NCI-H2107 treated with DMSO at 0.1 percent for 48 hours (cell line): ENCODE measurements at regions not wholly inside any gene's neighbourhood (a gene's known extent, or its start where the extent isn't known, plus 50 kb on each side); places are given as distances from the start of the nearest gene placed in this dataset.
"Not testable (repeated sequence)": the region's sequence is repeated elsewhere in the genome, so short reads cannot be mapped to it uniquely, and the experiment has no call there.

Experiments
- DNase-seq: peaks from one replicate; lab custom pipeline; 2025; ENCODE audit not compliant: unreplicated experiment; lab: John Stamatoyannopoulos, UW

GRCh38 chr2:114128725-114129124 is 238.8 kb downstream of the ACTR3 start:
- DNase-seq = peak; percentile 48

GRCh38 chr2:114132050-114132449 is 242.2 kb downstream of the ACTR3 start:
- DNase-seq = not testable (repeated sequence)

DNA sequence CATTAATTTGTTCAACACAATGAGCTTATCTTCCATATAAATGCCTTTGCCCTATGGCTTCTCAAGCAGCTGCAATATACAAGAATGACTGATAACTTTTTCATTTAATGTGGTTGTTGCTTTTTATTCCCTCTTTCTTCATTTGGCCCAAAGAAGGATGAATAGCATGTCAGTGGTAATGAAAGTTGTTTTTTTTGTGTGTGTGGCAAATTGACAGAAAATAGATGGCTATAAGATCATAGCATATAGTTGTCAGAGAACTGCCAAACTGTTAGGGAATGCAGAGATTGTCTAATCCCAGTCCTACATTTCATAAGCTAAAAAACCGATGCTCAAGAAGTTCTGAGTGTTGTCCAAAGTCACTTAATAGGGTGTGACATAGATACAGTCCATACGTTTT is 244.3 kb downstream of the ACTR3 start:
- DNase-seq = no peak

- DNase-seq = no peak
These were observed 249.7 kb downstream of the ACTR3 start for GRCh38 chr2:114139542-114139941.

GRCh38 chr2:114156366-114157056 is 266.6 kb downstream of the ACTR3 start:
- no peak for DNase-seq

GRCh38 chr2:114157057-114157385 is 267.1 kb downstream of the ACTR3 start:
- DNase-seq = no peak

- no peak for DNase-seq
These were observed 270.5 kb downstream of the ACTR3 start for GRCh38 chr2:114160263-114160981.

DNA sequence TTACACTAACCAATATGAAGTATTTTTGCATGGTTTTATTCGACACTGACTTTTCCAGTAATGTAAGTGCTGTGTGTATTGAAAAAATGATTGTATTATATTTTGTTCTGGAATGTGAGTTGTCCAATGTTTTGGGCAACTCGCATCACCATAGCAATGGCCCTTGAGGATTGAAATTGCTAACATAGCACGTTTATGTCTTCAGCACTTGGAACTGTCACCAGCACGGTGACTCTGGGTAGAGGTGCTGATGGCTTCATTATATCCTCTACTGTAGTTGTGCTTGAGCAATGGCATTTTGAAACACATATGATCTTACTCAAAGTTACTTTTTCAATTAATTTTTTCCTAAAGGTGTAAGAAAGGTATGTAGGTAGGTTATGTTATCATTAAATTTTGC is 271.5 kb downstream of the ACTR3 start:
- DNase-seq = no peak

DNA sequence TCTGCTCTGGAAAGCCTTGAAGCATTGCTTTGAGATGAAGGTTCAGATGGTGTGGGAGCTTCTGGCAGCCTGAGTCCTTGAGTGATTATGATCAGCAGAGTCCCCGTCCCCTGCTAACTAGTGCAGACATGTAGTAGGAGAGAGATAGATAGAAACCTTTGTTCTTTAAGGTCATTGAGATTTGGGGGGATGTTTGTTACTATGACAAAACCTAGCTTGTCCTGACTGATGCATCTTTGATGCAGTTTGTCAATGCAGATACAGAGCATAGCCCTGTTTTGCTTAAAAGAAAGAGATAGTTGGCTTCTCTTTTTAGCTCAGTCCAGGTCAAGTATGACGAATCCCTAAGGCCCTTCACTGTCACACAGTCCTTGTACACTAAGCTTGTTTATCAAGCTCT is 274.6 kb upstream of the DPP10 start:
- no peak for DNase-seq

DNA sequence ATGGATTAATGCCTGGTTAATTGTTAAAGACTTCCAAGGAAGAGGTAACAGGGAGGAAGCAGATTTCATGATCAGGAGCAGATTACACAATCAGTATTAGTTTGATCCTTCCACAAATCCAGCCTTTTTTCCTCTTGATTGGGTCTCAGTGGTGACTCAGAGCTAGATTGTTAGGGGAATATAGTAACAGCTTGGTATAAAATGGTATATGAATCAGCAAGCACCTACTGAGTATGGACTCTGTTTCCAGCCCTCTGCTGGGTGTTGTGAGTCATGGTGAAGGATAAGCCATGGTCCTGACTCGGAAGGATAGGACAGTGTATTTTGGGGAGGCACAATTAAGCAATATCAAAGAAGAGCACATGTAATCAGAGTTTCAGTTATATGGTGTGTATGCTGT is 272.4 kb upstream of the DPP10 start:
- no peak for DNase-seq

DNA sequence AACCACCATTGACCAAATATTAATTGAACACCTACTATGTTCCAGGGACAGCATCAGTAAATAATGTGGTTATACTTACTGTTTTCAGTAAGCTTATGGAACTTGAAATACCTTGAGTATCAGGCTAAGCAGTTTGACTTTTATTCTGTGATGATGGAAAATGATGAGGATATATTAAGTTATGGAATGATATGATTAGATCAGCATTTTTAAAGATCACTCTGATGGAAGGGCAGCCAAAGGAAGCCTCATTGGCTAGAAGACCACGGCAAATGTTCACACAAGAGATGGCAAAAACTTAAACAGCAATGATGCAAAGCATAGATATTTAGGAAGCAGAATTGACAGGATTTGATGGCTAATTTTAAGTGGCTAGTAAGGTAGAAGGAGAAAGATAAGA is 266.9 kb upstream of the DPP10 start:
- no peak for DNase-seq

GRCh38 chr2:114185501-114185900 is 256.9 kb upstream of the DPP10 start:
- no peak for DNase-seq

DNA sequence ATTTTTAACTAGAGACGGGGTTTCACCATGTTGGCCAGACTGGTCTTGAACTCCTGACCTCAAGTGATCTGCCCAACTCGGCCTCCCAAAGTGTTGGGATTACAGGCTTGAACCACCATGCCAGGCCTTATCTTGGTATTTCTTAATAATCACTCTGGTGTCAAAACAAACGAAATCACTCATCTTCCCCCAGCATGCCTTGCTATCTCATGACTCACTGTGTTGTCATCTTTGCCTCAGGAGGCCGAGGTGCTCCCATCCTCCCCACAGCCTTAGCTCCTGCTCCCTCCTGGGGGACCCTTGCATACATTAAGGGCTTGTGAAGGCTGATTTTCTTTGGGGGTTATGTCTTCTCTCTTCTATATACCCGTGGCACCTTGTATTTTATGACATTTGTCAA is 250.1 kb upstream of the DPP10 start:
- no peak for DNase-seq

DNA sequence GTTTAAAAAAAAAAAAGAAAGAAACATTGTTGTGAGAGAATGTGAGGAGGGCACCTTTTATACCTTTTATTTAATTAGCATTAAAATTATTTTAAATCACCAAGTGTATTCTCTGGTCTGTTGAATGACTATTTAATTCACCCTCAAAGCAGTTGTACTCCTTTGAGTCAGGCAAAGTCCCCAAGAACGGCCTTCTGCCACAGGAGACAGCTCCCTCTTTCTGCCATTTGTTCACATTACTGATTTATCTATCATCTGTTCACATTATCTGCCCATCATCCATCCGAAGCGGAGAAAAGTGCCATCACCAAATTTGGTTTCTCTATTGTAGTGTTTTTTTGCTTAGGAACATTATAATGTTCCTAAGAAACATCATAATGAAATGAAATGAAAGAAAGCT is 240.7 kb upstream of the DPP10 start:
- DNase-seq = no peak

GRCh38 chr2:114203679-114204078 is 238.8 kb upstream of the DPP10 start:
- DNase-seq = no peak

DNA sequence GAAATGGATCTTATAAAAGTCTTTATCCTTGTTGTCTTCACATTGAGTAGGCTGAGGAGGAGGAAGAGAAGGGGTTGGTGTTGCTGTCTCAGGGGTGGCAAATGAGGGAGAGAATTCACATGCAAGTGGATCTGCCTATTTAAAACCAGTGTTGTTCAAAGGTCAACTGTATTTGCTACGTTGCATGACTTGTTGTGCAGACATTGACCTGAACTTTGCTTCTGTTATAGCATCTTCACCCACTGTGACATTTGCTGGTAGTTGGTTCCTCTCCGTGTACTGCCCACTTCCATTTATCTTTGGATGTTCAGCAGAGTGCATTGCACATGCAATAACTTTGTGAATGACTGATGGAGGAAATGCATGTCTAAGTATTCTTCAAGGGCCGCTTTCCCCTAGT is 228.6 kb upstream of the DPP10 start:
- no peak for DNase-seq

DNA sequence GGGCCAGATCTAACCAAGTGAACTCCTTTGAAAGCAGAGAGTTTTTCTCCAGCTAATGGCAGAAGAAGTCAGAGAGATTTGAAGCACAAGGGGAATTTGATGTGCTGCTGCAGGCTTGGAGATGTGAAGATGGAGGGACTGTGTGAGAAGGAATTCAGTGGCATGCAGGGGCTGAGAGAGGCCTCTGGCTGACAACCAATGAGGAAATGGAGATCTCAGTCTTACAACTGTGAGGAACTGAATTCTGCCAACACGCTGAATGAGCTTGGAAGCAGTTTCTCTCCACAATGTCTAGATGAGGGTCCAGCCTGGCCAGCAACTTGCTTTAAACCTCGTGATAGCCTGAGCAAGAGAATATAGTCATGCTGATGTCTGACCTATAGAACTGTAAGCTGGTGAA is 224.1 kb upstream of the DPP10 start:
- no peak for DNase-seq

DNA sequence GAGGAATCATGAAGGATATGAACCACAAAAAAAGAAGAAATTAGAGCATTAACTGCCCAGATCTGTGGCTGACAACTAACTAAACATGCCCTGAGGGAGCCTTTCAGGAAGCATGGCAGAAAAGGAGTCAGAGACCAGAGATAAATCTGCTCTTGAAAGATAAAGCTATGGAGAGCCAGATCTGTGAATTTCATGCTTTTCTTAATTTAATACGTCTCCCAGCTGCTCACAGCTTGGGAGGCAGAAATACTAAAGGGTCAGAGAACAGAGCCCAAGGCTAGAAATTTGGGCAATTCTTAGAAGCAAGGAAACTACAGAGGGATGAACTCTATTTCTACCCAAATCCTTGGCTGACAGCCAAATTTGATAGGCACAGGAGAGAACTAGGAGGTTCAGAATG is 223.0 kb upstream of the DPP10 start:
- no peak for DNase-seq

- peak; percentile 82 for DNase-seq
These were observed 220.1 kb upstream of the DPP10 start for GRCh38 chr2:114222344-114222743.

- DNase-seq = no peak
These were observed 210.5 kb upstream of the DPP10 start for GRCh38 chr2:114231921-114232320.

GRCh38 chr2:114237331-114237730 is 205.1 kb upstream of the DPP10 start:
- no peak for DNase-seq

DNA sequence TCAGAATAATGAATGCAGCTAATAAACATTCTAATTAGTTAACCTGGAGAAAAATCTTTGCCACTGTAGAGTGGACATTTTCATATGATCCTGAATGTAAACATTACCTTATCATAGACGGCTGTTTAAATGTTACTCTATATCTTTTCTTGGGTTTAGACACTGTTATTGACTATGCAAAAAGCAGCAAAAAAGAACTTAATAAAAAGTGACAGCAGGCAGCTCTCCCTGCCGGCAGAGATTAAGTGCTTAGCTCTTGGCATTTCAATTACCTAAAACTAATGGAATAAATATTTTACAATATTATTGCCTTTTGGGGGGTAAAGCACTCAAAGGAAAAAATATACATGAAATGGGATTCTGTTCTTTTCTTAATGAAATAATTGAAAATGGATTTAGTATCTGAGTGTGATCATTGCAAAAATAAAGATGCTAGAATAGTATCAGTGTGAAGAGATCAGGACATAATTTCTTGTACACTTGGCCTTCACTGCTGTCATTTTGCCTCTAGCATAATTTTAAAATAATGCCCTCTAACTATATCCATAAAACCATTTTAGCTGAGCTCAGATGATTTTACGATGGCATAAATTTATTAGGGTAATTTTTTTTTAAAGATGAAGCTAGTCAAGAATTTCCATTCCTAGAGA is 203.4 kb upstream of the DPP10 start:
- no peak for DNase-seq
